Body of pancreas (tissue), 4 donors: ENCODE measurements at regions not wholly inside any gene's neighbourhood (a gene's known extent, or its start where the extent isn't known, plus 50 kb on each side); places are given as distances from the start of the nearest gene placed in this dataset.

ENCODE experiments used
- ATAC-seq: fragments of 150-250 bp; one replicate; pipeline ENCODE4 v1.9.1; 2016
- DNase-seq, 4 donors: peaks; one replicate each; pipeline ENCODE4 v3.0.0-alpha.2; 2019
- H3K27ac ChIP-seq, 4 donors: fragments of 200-600 bp; sonication (generic); 1 replicate in 3 of 4; 2 replicates in 1 of 4; pipeline versions ENCODE4 v1.5.1 to v1.6.1; 2016 to 2019; ENCODE audit warnings: mild to moderate bottlenecking in 1 of 4, mixed read lengths in 1 of 4, moderate library complexity in 1 of 4
- H3K27me3 ChIP-seq, 2 donors: fragments of 200-600 bp; sonication (generic); one replicate each; pipeline ENCODE4 v1.6.0; 2016; ENCODE audit warnings: mild to moderate bottlenecking in 1 of 2
- H3K36me3 ChIP-seq, 2 donors: fragments of 200-600 bp; sonication (generic); replicated peaks in 1 of 2; 2 replicates each; pipeline ENCODE4 v1.5.1; 2016; ENCODE audit warnings: low read depth in 2 of 2; ENCODE audit not compliant: insufficient read depth in 1 of 2
- H3K4me1 ChIP-seq: fragments of 200-600 bp; sonication (generic); one replicate; pipeline ENCODE4 v1.6.0; 2016
- H3K4me3 ChIP-seq, 2 donors: fragments of 200-600 bp; sonication (generic); 1 replicate in 1 of 2; 2 replicates in 1 of 2; pipeline ENCODE4 v1.5.1; 2016 to 2019
- H3K9me3 ChIP-seq, 3 donors: fragments of 200-600 bp; sonication (generic); 1 replicate in 2 of 3; 2 replicates in 1 of 3; pipeline ENCODE4 v1.5.1; 2016
- POLR2A ChIP-seq, 3 donors: fragments of 450-650 bp; IDR thresholded peaks; one replicate each; pipeline ENCODE4 v1.6.1; 2016; ENCODE audit warnings: antibody characterized with exemption in 3 of 3, mild to moderate bottlenecking in 2 of 3
- WGBS, 2 donors: methylation state at CpG; one replicate each; pipeline ENCODE4 v1.1.5; 2017; 5-methylcytosine and 5-hydroxymethylcytosine counted together
- intact Hi-C: fragments of 100-400 bp; cut with DNase I; formaldehyde crosslinking; loops from one replicate; pipeline ENCODE4 v1.15.1; 2023
- TF ChIP-seq, protein P1 (sequence below), 7 experiments: fragments of 450-650 bp in 4 of 7; fragments of 200-600 bp in 3 of 7; sonication (generic) in 3 of 7; IDR thresholded peaks; one replicate each; pipeline ENCODE4 v1.5.1; 2016 to 2019; ENCODE audit warnings: antibody characterized with exemption in 7 of 7

GRCh38 chr18:78643981-78644380 lies 335.6 kb upstream of the SALL3 start:
- DNase-seq (no peak), ATAC-seq (no peak)
- Histone ChIP-seq H3K36me3 (no peaks in the 10 kb centered on the region), H3K27me3 (no peaks in the 10 kb centered on the region), H3K27ac (no peak overlapping the region), H3K4me3 (no peak overlapping the region), H3K9me3 (no peaks in the 10 kb centered on the region), H3K4me1 (no peaks in the 10 kb centered on the region)
- intact Hi-C loops, result no loop called here
- TF ChIP-seq POLR2A (IDR thresholded peaks at IDR 0.05), result no peak
- TF ChIP-seq, protein P1, sequence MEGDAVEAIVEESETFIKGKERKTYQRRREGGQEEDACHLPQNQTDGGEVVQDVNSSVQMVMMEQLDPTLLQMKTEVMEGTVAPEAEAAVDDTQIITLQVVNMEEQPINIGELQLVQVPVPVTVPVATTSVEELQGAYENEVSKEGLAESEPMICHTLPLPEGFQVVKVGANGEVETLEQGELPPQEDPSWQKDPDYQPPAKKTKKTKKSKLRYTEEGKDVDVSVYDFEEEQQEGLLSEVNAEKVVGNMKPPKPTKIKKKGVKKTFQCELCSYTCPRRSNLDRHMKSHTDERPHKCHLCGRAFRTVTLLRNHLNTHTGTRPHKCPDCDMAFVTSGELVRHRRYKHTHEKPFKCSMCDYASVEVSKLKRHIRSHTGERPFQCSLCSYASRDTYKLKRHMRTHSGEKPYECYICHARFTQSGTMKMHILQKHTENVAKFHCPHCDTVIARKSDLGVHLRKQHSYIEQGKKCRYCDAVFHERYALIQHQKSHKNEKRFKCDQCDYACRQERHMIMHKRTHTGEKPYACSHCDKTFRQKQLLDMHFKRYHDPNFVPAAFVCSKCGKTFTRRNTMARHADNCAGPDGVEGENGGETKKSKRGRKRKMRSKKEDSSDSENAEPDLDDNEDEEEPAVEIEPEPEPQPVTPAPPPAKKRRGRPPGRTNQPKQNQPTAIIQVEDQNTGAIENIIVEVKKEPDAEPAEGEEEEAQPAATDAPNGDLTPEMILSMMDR (IDR thresholded peaks at IDR 0.05), result no peak
- WGBS, 2 donors, result 77 to 97% methylated on average over 7 to 14 of the region's 14 CpGs

GRCh38 chr18:78645216-78645615 lies 334.4 kb upstream of the SALL3 start:
- Histone ChIP-seq H3K27me3 (no peaks in the 10 kb centered on the region), H3K4me1 (no peaks in the 10 kb centered on the region), H3K4me3 (no peak overlapping the region), H3K9me3 (no peaks in the 10 kb centered on the region), H3K27ac (no peak overlapping the region), H3K36me3 (no peaks in the 10 kb centered on the region)
- intact Hi-C loops, result no loop called here
- WGBS, 2 donors, result 80% methylated on average over 7 to 19 of the region's 20 CpGs
- TF ChIP-seq POLR2A (IDR thresholded peaks at IDR 0.05), result no peak
- TF ChIP-seq, protein P1 (IDR thresholded peaks at IDR 0.05), result no peak
- DNase-seq (no peak), ATAC-seq (no peak)

DNA sequence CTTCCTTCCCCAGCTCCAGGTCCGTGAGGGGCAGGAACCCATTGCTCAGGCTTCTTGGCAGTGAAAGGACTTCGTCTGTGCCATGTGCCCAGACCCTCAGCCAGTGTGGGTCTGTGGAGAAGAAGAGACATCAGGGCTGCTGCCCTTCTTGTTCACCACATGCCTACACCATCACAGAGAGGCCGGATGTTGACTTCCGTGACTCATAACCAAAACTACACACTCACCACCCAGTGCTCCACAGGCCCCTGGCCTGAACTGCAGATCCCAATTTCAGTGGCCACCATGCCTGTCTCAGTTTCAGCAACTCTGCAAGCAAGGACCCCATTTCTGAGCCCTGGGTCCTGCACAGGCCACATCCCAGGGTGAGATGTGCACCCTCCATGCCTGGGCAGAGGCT lies 332.6 kb upstream of the SALL3 start:
- ATAC-seq, result no peak
- Histone ChIP-seq H3K9me3 (no peaks in the 10 kb centered on the region), H3K36me3 (no peaks in the 10 kb centered on the region), H3K27me3 (no peaks in the 10 kb centered on the region), H3K4me3 (no peak overlapping the region), H3K4me1 (no peaks in the 10 kb centered on the region), H3K27ac (no peak overlapping the region)
- no peak for DNase-seq
- no peak for TF ChIP-seq POLR2A (IDR thresholded peaks at IDR 0.05)
- TF ChIP-seq, protein P1 (IDR thresholded peaks at IDR 0.05), result no peak
- intact Hi-C loops, result no loop called here
- WGBS, 2 donors, result 55 to 58% methylated on average over 4 of the region's 4 CpGs

- H3K4me3 ChIP-seq, result no peak overlapping the region
- no peak for ATAC-seq
Observed at GRCh38 chr18:78649421-78649820, 330.2 kb upstream of the SALL3 start.

DNA sequence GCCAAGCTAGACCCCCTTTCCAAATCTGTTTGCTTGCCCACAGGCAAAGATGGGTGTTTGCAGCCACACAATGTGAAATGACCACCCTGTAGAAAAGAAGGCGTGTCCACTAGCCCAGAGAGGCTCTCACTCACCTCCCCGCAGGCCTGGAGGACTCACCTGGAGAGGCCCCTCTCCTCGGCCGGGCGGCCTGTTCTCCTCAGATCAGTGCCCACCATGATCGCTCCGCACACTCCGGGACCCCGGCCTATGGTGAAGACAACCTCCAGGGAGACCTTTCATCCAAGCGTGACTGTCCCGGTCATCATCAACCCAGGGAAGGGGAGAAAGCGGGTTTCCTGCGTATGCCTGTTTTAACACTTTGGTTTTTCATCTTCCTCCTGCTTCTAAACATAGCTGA lies 328.7 kb upstream of the SALL3 start:
- intact Hi-C loops, result no loop called here
- no peaks in the 10 kb centered on the region for H3K9me3 ChIP-seq
- H3K27me3 ChIP-seq, result no peaks in the 10 kb centered on the region
- DNase-seq (no peak), ATAC-seq (no peak)
- H3K4me3 ChIP-seq, result no peak overlapping the region
- H3K4me1 ChIP-seq, result no peaks in the 10 kb centered on the region
- no peak overlapping the region for H3K27ac ChIP-seq
- TF ChIP-seq, protein P1 (IDR thresholded peaks at IDR 0.05), result no peak
- TF ChIP-seq POLR2A (IDR thresholded peaks at IDR 0.05), result no peak
- WGBS, 2 donors, result 83 to 84% methylated on average over 12 to 13 of the region's 13 CpGs
- no peaks in the 10 kb centered on the region for H3K36me3 ChIP-seq

More at GRCh38 chr18:78649421-78649820, 330.2 kb upstream of the SALL3 start:
- no peaks in the 10 kb centered on the region for H3K36me3 ChIP-seq
- no peaks in the 10 kb centered on the region for H3K4me1 ChIP-seq
- no peaks in the 10 kb centered on the region for H3K9me3 ChIP-seq
- intact Hi-C loops, result no loop called here
- DNase-seq, result no peak
- H3K27ac ChIP-seq, result no peak overlapping the region
- 33 to 71% methylated on average over 1 to 10 of the region's 10 CpGs for WGBS, 2 donors
- TF ChIP-seq, protein P1 (IDR thresholded peaks at IDR 0.05), result no peak
- no peak for TF ChIP-seq POLR2A (IDR thresholded peaks at IDR 0.05)
- H3K27me3 ChIP-seq, result no peaks in the 10 kb centered on the region
